Muscle of arm (tissue), 1 donor: ENCODE measurements at regions not wholly inside any gene's neighbourhood (a gene's known extent, or its start where the extent isn't known, plus 50 kb on each side); places are given as distances from the start of the nearest gene placed in this dataset.

Experiments used
- DNase-seq: peaks from one replicate; pipeline ENCODE4 v3.0.0-alpha.2; 2013

- no peak for DNase-seq
Measured at GRCh38 chr7:84678841-84679240, 484.3 kb upstream of the SEMA3A start.

GRCh38 chr7:84677117-84677732 lies 482.6 kb upstream of the SEMA3A start:
- no peak for DNase-seq

GRCh38 chr7:84675633-84676034 lies 481.0 kb upstream of the SEMA3A start:
- no peak for DNase-seq

- DNase-seq: no peak
Measured at GRCh38 chr7:84674236-84674913, 479.8 kb upstream of the SEMA3A start.

- DNase-seq: no peak
Measured at GRCh38 chr7:84669177-84669732, 474.7 kb upstream of the SEMA3A start.

GRCh38 chr7:84668116-84668515 lies 473.5 kb upstream of the SEMA3A start:
- no peak for DNase-seq

- no peak for DNase-seq
Measured at GRCh38 chr7:84666651-84667050, 472.1 kb upstream of the SEMA3A start.

GRCh38 chr7:84665339-84665738 lies 470.8 kb upstream of the SEMA3A start:
- DNase-seq: no peak

- DNase-seq: no peak
Measured at GRCh38 chr7:84664626-84665025, 470.0 kb upstream of the SEMA3A start.

GRCh38 chr7:84663224-84663623 lies 468.6 kb upstream of the SEMA3A start:
- DNase-seq: no peak

GRCh38 chr7:84658286-84658685 lies 463.7 kb upstream of the SEMA3A start:
- DNase-seq: no peak

- DNase-seq: no peak
Measured at GRCh38 chr7:84654273-84654672, 459.7 kb upstream of the SEMA3A start.

GRCh38 chr7:84651876-84652275 lies 457.3 kb upstream of the SEMA3A start:
- DNase-seq: no peak

- peak; percentile 78 for DNase-seq
Measured at GRCh38 chr7:84647797-84648757, 453.5 kb upstream of the SEMA3A start.

GRCh38 chr7:84642611-84643010 lies 448.0 kb upstream of the SEMA3A start:
- DNase-seq: no peak

- DNase-seq: no peak
Measured at GRCh38 chr7:84640637-84641036, 446.0 kb upstream of the SEMA3A start.

GRCh38 chr7:84638339-84638697 lies 443.7 kb upstream of the SEMA3A start:
- no peak for DNase-seq

GRCh38 chr7:84637568-84638338 lies 443.2 kb upstream of the SEMA3A start:
- DNase-seq: peak; percentile 37

- DNase-seq: no peak
Measured at GRCh38 chr7:84631913-84632312, 437.3 kb upstream of the SEMA3A start.

GRCh38 chr7:84629640-84630318 lies 435.2 kb upstream of the SEMA3A start:
- no peak for DNase-seq

- DNase-seq: no peak
Measured at GRCh38 chr7:84629216-84629615, 434.6 kb upstream of the SEMA3A start.
